ENCODE measurements at regions not wholly inside any gene's neighbourhood (a gene's known extent, or its start where the extent isn't known, plus 50 kb on each side); places are given as distances from the start of the nearest gene placed in this dataset.

DNA sequence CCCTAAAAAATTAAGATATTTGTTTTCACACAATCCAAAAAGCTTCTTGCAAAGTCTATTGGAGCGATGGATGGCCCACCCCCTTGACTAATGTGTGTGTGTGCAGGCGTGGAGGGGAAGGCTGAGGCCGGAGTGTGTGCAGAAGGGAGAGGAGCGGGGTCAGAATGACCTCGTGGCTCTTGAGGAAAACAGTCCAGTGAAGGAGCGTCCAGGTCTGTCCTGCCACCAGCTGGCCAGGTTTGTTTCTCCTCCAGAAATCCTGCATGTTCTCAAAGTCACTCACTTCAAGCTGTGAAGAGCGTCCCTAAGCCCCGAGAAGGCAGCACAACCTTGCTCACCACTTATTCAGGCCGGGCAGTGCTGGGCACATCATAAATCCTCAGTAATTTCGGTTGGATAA lies 69.5 kb upstream of the SSX2IP start:
- DNase-seq, result no peak

DNA sequence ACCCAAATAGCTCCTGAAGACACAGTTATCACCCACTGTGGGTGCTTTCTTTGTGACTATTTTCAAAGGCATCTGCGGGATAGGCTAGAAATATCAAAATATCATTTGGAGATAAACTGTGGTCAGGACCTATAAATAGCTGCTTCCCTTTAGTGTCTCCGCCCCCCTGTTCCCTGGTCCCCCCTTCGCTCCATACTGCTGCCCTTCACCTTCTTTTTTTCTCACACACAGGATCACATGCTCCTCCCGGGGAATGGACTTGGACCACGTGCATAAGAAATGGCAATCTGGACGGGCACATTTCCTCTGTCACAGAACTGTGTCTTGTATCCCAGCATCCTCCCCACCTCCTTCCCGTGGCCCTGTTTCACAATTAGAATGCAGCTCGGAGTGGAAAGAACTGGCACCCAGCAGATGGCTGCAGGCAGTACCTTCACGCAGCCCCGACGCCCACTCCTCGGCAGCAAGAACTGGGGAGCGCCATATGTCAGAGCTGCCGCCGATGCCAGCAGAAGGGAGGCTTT lies 68.8 kb upstream of the SSX2IP start:
- DNase-seq, result peak in 1 of 3 donors; percentile 19

DNA sequence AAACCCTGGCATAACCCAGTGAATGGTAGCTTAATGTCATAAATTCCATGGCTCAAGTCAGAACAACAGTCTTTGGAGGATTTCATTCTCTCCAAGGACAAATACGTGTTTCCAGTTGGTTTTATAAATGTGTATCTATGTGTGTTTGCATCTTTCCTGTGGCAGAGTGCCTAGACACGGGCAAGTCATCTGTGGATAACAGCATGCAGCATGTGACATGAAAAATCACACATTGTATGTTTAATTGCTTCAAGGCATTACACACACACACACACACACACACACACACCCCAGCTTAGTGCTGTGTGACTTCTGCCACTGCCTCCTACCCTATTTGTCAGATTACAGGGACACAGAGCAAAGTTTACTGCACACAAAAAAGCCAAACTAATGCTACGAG lies 68.2 kb upstream of the SSX2IP start:
- DNase-seq, result no peak

DNA sequence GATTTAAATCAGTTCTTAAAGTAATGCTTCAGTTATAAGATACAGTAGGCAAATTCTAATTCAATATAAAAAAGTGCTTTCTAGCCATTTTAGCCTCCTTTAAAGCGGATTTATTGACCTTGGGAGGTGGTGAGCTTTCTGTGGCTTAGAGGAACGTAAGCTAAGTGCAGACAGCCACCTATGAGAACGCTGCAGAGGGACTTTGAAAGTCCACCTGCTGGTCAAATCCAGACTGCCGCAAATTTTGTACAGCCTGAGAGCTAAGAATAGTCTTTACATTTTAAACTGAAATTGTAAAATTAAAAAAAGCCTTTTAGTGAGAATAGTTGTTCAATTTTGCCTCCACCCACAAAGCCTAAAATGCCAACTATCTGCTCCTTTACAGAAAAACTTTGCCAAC lies 67.0 kb upstream of the SSX2IP start:
- no peak for DNase-seq

GRCh38 chr1:84756455-84757082 lies 66.3 kb upstream of the SSX2IP start:
- DNase-seq, result no peak

DNA sequence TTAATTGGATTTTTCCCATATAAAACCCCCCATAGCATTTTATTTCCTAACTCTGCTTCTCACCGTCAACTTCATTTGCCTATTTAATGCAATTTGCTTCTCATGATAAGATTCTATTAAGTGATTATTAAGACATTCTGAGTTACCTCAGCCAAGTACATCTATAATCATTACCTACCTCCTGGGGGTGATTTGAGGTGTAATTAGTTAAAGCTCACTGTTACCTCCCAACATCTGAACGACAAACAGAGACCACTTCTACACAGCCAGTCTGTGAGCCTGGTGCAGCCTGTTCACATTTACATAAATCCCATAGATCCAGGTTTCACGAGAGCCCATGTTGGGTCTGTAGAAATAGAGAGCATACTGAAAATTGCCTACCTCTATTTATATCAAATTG lies 65.7 kb upstream of the SSX2IP start:
- no peak for DNase-seq

DNA sequence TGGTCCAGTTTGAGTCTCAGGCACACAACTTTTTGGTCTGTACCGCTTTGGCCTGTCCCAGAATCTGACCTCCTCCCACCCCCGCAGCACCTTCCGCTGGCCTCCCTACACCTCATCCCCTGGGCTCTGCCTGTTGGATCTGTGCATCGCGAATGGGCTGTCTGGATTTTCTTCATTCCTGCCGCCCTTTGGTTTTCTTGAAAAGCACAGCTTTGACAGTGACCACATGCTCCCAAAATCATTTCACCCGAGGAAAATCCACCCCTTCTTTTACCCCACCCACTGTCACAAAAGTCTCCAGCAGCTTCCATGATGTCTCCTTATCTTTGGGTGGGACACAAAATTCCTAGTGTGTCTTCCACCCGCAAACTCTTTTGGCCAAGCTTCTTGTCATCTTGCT lies 65.0 kb upstream of the SSX2IP start:
- no peak for DNase-seq

GRCh38 chr1:84754386-84754703 lies 64.1 kb upstream of the SSX2IP start:
- DNase-seq, result no peak

GRCh38 chr1:84753516-84754385 lies 63.5 kb upstream of the SSX2IP start:
- peak; percentile 73 to 87 (median 81) for DNase-seq

DNA sequence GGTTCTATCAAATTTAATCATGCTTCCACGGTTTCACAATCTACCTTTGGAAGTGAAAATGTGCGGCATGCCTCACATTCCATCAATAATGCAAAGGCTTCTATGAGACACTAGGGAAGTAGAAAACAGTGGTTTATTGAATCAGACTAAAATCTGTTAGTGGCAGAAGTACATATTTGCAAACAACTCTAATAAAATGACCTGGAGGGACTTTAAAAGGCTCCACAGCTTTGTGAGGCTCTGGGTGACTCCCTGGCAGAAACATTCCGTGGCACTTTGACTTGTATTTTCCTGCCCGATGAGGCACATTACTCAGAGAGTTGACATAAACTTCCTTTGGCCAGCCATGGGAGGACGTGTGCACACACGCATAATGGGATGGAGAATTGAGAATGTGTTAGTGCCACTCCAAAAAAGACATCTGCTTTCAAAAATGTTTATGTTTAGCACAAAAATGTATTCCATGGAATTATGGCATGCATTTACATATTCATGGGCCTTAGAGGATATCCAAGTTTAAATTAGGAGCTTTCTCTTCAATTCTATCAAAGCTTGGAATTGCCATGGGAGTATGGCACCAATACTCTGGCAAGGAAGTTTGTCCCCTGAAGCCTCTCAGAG lies 60.0 kb upstream of the SSX2IP start:
- DNase-seq, result no peak

- DNase-seq, result no peak
Observed at GRCh38 chr1:84749427-84749826, 59.2 kb upstream of the SSX2IP start.

DNA sequence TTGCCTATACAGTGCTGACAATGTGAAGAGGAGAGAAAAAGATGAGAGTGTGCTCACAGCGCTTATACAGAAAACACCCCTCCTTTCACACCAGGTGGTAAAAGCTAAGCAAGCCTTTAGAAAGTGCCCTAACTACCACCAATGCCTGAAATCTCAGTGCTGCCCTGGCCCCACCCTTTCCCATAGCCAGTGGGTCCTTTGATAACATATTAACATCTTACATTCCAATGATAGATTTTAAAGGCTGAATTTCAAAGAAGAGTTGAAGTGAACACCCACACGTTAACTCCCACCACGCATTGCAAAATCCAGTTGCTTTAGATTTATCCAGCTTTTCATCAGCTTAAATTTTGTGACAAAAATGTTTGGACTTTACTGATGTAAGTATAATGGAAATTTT lies 58.1 kb upstream of the SSX2IP start:
- no peak for DNase-seq

DNA sequence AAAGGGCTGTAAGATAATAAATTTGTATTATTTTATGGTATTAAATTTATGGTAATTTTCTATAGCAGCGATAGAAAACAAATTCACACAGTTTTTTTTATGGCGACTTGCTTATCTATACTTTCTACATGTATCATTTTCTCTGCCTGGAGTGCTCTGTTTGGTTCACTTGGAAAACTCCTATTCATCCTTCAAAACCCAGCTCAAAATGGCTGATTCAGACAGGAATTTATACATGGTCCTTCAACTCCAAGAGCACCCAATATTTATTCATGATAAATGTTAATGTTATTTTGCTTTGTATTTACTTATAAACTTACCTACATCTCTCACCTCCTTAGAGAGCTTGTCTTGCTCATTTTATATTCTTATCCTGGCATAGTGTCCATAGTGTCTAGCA lies 55.6 kb upstream of the SSX2IP start:
- DNase-seq, result no peak

DNA sequence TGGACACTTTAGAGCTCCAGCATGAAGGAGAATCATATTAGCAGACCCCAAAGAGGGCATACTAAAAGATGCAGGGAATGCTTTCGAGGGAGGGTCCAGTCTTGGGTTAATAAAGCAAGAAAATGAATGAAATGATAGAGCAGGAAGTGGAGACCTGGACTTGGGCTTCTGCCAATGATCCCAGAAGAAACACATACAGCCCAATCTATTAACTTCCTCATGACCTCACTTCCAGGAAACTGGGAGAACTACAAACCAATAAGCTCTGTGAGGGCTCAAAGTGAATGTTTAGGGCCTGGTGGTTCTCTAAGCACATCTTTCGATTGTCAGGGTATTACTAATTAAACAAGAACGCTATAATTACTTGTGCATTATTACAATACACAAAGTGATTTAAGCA lies 53.6 kb upstream of the SSX2IP start:
- no peak for DNase-seq

- DNase-seq, result no peak
Observed at GRCh38 chr1:84742653-84743052, 52.4 kb upstream of the SSX2IP start.

DNA sequence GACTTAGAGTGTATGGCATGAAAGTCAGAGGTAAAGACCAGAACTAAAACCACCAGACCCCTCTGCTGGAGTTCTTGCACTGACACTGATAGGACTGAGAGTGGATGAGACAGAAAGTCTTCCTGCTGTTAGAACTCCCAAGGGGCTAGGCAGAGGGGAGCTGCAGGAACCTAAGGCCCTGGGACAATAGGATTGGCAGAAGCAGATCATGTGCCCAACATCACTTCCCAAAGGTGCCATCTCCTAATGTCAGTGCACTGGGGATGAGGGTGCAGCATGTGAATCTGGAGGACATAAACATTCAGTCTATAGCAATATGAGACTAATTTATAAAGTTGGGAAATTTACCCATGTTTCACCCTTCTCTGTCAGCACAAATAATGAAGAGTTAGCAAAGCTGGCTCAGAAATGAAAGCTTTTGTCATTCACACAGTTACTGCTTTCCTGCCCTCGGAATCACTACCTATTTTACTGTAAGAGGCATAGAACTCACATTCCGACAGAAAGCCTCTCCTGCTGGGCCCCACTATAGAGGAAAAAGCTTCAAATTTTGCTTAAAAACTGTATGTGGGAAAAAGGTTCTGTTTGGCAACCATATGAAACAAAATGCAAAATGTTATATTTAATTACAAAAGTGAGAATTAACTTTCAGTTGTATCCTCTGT lies 49.9 kb upstream of the SSX2IP start:
- DNase-seq, result no peak

Measured in muscle of back (tissue), 3 donors.